Psoas muscle (tissue), 7 donors: ENCODE measurements at regions not wholly inside any gene's neighbourhood (a gene's known extent, or its start where the extent isn't known, plus 50 kb on each side); places are given as distances from the start of the nearest gene placed in this dataset.

Experiments
- ATAC-seq, 4 donors: fragments of 200-7000 bp; cut with Tn5 transposase; one replicate each; pipeline ENCODE4 v1.9.1; 2020; ENCODE audit warnings: moderate library complexity in 3 of 4, mild to moderate bottlenecking in 2 of 4
- DNase-seq, 2 donors: peaks; one replicate each; pipeline ENCODE4 v3.0.0-alpha.2; 2020
- H3K27ac ChIP-seq: fragments of 200-600 bp; one replicate; pipeline ENCODE4 v1.8.0; 2022
- H3K27me3 ChIP-seq, 3 donors: fragments of 200-600 bp in 1 of 3; one replicate each; pipeline versions ENCODE4 v1.6.1 to v1.8.0; 2013 to 2022; ENCODE audit warnings: low read length in 2 of 3, mild to moderate bottlenecking in 2 of 3, moderate library complexity in 1 of 3; ENCODE audit not compliant: insufficient read depth in 3 of 3
- H3K36me3 ChIP-seq, 2 donors: fragments of 200-600 bp in 1 of 2; one replicate each; pipeline versions ENCODE4 v1.6.1 to v1.8.0; 2013 to 2022; ENCODE audit warnings: low read depth in 1 of 2, mild to moderate bottlenecking in 1 of 2, moderate library complexity in 1 of 2; ENCODE audit not compliant: insufficient read depth in 1 of 2
- H3K4me1 ChIP-seq: fragments of 200-600 bp; one replicate; pipeline ENCODE4 v1.8.0; 2022
- H3K4me3 ChIP-seq: fragments of 200-600 bp; one replicate; pipeline ENCODE4 v1.8.0; 2022; ENCODE audit warnings: mild to moderate bottlenecking
- H3K9me3 ChIP-seq: fragments of 200-600 bp; one replicate; pipeline ENCODE4 v1.8.0; 2022
- CTCF ChIP-seq: fragments of 200-600 bp; IDR thresholded peaks from one replicate; pipeline ENCODE4 v1.8.0; 2022; ENCODE audit warnings: antibody characterized with exemption
- WGBS, 3 donors: extraction: QIAGEN DNeasy Blood & Tissue Kit; methylation state at CpG; one replicate each; pipeline versions ENCODE4 v1.1.6 to v1.1.7; 2013; 5-methylcytosine and 5-hydroxymethylcytosine counted together
- intact Hi-C, 2 donors: fragments of 100-400 bp; cut with DNase I; formaldehyde crosslinking; loops; one replicate each; pipeline versions ENCODE4 v1.11.0 to v1.14.2; 2022
- donor health status: healthy with polysubstance abuse.
- donor health status: DM: no; HTN: no; CAD: no; lungs with moderate emphysema.
- donor health status: Bipolar disorder and iron deficiency.
- donor health status: healthy.
- donor health status: DM: yes; HTN: yes; CAD: no.
- donor health status: DM: no; HTN: no; CAD: no.
- donor health status: DM: yes; HTN: yes; CAD: no.

GRCh38 chr10:10817609-10818008 lies 200.1 kb upstream of the CELF2 start:
- intact Hi-C loops: no loop called here
- Histone ChIP-seq H3K36me3 (no peaks in the 10 kb centered on the region), H3K4me1 (no peaks in the 10 kb centered on the region), H3K9me3 (no peaks in the 10 kb centered on the region), H3K27ac (no peak overlapping the region), H3K4me3 (no peak overlapping the region), H3K27me3 (no peaks in the 10 kb centered on the region)
- no peak for DNase-seq
- ATAC-seq: no peak
- WGBS, 3 donors: 74 to 94% (median 75%) methylated on average over 5 of the region's 5 CpGs
- no peak for TF ChIP-seq CTCF

- peak in 3 of 4 donors; percentile 30 to 67 (median 46) for ATAC-seq
- 59 to 65% (median 61%) methylated on average over 2 of the region's 2 CpGs for WGBS, 3 donors
- intact Hi-C loops: no loop called here
Observed at GRCh38 chr10:10818082-10818481, 199.6 kb upstream of the CELF2 start.

GRCh38 chr10:10819206-10819856 lies 198.3 kb upstream of the CELF2 start:
- H3K27me3 ChIP-seq: no peaks in the 10 kb centered on the region
- no peak overlapping the region for H3K4me3 ChIP-seq
- whole genome bisulfite sequencing, 3 donors: 22 to 30% (median 27%) methylated on average over 7 of the region's 7 CpGs
- no peak for DNase-seq
- H3K4me1 ChIP-seq: no peaks in the 10 kb centered on the region
- peak in 2 of 4 donors; percentile 35 to 44 for ATAC-seq
- no peak for TF ChIP-seq CTCF
- H3K36me3 ChIP-seq: no peaks in the 10 kb centered on the region
- intact Hi-C loops: no loop called here
- H3K9me3 ChIP-seq: no peaks in the 10 kb centered on the region
- no peak overlapping the region for H3K27ac ChIP-seq

More at GRCh38 chr10:10818082-10818481, 199.6 kb upstream of the CELF2 start:
- Histone ChIP-seq H3K4me1 (no peaks in the 10 kb centered on the region), H3K27me3 (no peaks in the 10 kb centered on the region), H3K4me3 (no peak overlapping the region), H3K9me3 (no peaks in the 10 kb centered on the region), H3K27ac (no peak overlapping the region), H3K36me3 (no peaks in the 10 kb centered on the region)
- DNase-seq: peak; percentile 39 to 57
- TF ChIP-seq CTCF: no peak

GRCh38 chr10:10821926-10822325 lies 195.7 kb upstream of the CELF2 start:
- H3K9me3 ChIP-seq: no peaks in the 10 kb centered on the region
- H3K4me1 ChIP-seq: no peaks in the 10 kb centered on the region
- intact Hi-C loops: no loop called here
- WGBS, 3 donors: 43 to 53% (median 48%) methylated on average over 6 of the region's 6 CpGs
- H3K27ac ChIP-seq: no peak overlapping the region
- H3K4me3 ChIP-seq: no peak overlapping the region
- no peaks in the 10 kb centered on the region for H3K27me3 ChIP-seq
- no peak for ATAC-seq
- TF ChIP-seq CTCF: no peak
- no peaks in the 10 kb centered on the region for H3K36me3 ChIP-seq
- DNase-seq: no peak
